GM04503 (cell line): ENCODE measurements at regions not wholly inside any gene's neighbourhood (a gene's known extent, or its start where the extent isn't known, plus 50 kb on each side); places are given as distances from the start of the nearest gene placed in this dataset.

Experiments
- DNase-seq: peaks from one replicate; pipeline ENCODE4 v3.0.0-alpha.2; 2012; ENCODE audit warnings: low read depth

DNA sequence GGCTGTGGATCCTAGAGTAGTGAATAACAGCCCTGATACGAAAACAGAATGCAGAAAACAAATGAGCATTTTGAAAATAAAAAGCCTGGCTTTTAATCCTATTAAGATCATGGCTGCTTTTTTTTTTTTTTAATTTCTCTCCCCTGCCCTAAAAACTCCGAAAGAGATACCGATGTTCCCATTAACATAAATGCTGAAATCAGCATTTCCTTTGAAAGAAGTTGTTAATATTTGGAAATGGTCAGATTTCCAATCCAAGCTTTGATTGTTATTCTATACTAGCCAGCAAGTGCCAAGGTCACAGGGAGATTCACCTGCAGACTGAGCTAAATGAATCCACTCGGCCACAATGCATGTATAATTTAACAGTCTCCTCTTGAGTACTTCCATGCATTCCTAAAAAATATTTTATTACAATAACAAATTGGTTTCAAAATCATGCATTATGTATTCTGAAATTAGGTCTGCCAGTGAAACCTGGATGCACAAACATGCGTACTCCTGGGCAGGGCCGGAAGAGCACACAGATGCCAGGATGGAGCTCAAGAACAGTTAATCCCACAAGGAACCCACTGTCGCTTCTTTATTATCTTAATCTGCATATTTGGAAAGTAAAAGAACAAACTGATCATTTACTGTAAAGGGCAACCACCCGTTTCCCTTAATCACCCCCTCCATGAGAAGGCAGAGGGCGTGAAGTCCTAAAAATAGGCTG lies 521.5 kb upstream of the ZFHX3 start:
- no peak for DNase-seq

DNA sequence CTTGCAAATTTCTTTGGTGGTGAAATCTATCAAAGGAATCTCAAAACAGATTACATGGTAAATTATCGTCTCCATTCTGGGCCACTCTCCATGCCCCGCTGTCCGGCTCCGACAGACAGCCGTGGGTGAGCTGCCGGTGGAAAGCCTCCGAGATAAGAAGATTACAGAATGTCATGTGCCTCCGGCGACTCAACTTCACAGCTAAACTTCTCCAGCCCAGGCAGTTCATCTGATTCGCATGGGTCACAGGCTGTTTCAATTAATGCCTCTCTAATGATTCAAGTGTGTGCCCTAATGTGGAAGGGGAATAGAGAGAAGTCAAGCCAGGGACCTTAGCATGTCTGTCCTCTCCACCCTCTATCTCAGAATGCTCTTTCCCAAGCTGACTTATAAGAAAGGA lies 520.8 kb upstream of the ZFHX3 start:
- no peak for DNase-seq

DNA sequence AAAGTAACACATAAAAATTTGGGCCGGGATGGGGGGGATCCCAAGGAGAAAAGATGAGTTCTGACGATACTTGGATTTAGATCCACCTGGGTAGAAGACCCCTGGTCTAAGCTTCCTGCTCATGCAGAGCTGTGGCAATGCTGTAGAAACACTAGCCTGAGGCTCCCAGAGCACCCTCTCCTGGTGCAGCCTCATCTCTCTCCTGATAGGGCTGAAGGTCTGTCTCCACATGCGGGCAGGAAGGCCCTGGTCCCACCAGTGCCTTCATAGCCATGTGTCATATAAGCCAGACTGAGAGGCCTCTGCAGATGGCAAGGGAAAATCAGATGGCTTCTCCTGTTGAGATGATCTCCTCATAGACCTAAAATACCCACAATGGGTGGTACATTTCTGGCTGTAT lies 518.0 kb upstream of the ZFHX3 start:
- no peak for DNase-seq

DNA sequence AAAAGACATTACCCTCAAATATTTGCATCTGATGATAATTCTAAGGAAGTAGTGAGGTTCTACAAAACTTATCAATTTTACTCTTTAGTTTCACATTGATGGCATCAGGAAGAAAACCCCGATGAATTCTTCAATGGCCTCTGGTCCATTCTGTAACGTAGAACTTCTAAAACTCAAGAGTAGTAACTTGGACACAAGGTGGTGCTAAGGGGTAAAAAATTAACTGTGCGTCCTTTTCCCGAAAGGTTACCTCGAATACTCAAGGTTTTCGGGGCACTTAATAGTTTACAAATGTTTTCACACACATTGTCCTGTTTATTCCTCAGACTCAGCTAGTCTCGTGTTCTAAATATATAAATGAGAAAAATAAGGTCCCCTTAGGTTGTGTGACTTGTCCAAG lies 517.3 kb upstream of the ZFHX3 start:
- DNase-seq: no peak

DNA sequence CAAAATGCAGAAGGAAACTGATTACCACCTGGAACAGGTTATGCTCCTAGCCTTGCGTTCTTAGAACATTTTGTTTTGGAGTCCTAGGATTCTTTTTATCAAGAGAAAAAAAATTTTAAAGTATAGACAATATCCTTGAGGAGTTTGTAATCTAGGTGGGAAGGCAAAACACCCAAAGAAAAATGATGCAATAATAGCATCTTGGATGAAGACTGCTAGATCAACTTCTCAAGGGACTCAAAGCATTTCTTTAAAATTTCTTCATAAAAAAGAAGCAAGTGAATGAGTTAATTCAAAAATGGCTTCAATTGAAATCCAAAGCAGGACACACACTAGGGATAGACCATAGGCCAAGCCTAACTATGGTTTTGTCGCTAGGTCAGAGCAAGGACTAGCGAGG lies 515.8 kb upstream of the ZFHX3 start:
- DNase-seq: no peak

DNA sequence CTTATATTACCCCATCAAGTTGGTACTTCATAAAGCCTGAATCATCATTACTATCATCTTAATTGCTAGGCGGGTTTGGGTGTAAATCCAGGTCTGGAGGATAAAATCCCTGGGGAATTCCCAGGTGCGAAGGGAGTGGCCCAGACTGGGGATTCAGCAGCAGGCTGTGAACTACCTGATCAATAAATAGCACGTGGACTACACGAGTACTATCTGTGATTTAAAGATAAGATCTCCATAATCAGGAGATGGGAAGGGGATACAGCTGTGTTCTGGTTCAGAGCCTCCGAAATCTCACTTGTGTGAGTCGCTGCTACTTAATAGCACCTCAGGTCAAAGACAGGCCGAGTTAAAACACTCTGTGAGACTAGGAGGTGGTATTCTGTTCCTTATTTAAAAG lies 512.6 kb upstream of the ZFHX3 start:
- DNase-seq: no peak

DNA sequence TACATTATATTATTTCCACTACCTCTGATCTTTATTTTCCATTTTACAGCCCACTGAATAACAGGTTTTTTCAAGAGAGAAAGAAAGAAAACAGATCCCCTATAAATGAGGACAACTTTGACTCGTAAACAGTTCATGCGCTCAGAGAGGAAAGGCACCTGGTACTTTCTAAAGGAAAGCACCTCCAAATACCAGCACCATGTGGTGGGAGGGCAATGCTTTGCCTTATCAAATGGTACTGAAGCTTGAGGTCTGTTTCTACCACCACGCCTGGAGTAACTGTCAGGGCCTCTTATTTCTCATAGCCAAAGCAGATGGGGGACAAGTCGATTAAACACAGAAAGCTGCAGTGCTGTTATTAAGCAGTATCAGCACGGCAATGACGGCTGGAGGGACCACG lies 510.3 kb upstream of the ZFHX3 start:
- no peak for DNase-seq

DNA sequence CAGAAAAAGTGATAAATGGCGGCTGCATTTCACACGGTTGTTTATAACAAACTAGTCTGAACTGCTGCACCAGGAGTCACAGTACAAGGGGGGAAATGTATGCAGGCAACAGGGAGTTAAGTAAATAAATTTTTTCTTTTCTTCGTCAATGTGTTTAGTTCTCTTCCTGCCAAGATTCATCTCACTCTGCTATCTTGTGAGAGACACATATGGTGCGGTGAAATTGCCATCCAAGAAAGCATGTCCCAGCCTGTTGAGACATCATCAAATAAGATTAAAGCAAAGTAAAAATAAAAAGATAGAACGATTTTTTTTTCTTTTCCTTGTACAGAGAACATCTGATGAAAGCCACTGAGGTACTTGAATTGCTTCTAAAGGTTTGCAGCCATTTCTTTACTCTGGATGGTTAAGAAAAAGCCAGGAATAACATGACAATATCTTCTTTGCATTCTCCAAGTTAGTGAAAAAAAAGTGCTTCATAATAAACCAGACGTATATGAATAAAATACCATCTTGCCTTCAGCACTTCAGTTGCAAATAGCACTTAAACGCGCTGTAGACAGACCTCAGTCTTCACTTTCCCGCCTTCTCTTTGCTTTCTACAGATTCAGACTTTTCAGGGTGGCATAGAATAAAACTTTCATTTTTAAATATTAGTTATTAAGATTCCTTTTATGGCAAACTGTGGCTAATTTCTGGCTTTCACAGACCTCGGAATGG lies 506.2 kb upstream of the ZFHX3 start:
- DNase-seq: no peak

DNA sequence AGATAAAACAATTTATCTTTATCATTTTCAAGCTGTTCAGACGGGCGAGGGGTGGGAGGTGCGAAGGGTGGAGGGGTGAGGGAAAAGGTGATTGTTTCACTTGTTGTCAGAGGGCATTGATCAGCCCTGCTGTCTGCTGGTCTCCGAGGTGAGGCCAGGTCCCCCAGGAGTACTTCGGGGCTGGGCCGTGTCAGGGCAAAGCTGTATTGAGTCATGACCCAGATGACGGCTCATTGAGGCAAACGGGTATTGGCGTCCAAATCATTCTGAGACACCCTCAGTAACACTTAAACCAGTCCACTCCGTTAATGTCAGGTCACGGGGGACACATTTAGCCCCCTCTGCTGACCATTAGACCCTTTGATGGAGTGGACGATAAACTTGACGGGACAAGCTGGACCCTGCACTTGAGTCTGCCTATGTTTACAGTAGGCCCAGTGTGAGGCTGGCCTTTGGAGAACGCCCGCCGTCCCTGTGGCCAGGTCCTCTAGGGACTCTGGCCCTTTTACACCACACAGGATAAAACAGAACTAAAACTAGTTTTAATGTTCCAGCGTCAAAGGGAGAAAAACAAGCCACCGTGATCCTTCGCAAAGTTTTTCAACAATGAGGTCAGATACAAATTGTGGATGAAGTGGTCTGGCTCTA lies 502.2 kb upstream of the ZFHX3 start:
- no peak for DNase-seq

DNA sequence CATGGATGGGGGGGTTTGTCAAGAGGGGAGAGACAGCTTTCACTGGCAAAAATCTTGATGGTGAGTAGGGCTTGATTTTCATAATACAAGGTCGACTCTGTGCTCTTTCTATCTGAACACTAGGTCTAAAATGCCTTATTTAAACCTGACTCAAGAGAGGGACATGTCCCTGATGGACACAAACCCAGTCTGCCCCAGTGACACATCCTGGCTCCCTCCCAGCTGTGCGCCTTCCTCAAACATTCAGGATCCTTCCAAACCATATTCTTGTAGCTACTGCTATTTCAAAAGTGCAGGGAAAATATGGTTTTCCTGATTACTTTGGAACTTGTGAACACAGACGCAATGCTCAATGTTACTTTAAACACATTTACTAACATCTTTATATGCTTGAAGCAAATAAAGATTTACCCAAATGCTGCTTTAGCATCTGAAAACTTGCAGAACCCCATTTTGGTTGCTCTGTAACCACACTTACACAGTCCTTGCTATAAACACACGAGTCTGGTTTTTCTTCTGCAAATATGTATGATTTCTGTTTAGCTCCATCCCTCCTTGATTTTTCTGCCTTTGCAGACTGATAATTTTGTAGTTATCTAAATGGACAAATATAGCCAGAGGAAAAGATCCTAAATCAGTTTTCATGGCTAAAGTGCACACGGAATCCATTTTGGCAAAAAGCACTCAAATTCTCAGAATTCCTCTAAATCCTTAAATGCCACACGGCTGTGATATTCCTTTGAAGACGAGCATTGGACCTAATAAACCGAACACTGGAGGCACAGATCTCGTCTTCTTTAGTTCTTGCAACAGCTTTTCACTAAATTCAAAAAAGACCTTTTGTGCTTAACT lies 499.9 kb upstream of the ZFHX3 start:
- DNase-seq: no peak

DNA sequence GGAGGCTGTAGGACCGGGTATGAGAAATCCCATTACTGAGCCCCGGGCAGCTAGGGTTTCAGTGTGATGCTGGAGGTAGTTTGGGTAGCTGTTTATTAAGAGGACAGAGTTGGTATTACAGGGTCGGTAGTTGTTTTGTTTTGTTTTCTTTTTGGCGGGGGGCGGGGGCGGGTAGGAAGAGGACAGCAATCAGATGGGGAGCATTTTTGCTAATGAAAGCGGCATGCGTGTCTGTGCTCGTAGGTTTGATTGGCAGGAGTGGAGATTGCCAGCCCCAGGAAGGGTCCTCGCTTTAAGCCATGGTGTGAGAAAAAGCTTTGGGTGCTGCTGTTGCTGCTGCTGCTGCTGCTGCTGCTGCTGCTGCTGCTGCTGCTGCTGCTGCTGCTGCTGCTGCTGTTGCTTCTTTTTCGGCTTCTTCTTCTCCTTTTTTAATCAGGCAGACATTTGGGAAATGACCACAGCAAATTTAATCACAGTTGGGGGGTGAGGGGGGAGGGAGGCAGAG lies 498.5 kb upstream of the ZFHX3 start:
- DNase-seq: no peak

DNA sequence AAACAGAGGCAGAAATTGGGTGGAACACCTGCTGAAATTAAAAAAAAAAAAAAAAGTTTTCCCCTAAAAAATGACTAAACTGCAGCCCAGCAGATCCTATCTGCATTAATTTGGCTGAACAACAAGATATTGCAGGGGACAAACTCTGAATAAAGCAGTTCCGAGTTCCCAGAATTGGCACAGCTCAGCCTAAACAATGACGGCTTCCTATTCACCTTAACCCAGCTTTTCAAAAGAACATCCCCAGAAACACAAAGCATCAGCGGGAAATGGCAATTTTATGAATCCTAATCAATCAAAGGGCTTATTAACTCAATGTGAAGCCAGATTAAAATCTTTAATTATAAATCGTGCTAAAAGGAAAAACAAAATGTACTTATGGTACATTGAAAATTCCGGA lies 497.8 kb upstream of the ZFHX3 start:
- DNase-seq: no peak

DNA sequence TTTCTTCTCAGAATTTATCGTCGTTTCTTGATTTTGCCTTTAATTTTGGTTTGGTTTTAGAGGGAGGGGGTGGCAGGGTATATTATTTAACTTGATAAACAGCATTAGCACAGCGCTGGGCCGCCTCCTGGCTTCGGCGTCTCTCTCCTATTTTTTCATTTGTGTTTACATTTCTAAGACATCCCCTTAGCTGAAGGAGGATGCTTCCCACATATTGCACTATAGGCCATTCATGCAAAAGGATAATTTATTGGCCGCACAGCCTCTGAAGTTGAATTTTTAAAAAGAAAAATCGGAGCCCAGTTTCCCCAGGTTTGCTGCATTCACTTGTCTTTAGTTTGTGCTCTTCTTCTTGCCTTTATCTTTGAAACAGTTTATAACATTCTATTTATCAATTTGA lies 497.4 kb upstream of the ZFHX3 start:
- no peak for DNase-seq

DNA sequence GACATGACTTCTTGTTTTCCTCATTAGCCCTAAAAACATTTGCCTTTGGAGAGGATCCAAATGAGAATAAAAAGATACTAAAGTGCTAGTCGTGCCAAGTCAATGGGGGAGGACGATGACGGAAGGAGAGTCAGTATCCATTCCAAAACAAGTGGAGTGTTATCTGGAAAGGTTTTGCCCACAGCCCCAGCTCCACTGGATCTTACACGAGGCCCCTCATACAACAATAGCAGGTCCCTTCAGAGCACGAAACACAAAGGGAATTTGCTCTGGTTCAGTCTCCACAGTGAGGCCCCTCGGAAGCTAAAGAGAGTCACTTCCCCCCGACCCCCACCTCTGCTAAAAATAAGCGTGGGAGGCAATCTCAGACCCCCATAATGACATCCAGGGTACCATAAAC lies 496.9 kb upstream of the ZFHX3 start:
- DNase-seq: no peak

DNA sequence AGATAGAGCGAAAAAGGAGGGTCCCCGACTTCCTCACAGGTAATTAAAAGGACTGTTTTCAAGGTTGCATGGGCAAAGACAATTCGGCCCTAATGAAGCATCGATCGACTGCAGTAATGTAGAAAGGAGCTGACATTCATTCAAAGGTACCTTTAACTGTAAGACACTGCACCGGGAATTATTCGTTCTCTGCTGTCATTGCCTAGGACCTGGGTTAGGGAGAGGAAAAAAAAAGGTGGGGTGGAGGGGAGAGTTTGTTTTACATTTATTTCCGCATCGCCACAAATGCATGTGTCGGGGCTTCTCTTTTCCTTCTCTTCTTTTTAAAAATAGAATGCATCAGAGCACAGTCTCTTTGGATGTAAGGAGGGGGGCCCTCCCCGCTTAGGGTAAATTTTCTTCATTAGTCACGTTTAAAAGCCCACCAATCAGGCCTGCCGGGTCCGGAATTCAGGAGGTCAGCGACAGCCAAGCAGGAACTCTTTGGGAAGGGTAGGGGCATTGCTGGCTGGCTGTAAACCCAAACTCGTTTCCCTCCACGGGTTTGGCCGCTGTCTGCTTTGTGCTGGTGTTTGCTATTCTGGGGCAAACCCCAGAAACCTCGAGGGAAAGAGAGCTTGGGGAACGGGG lies 496.2 kb upstream of the ZFHX3 start:
- no peak for DNase-seq

DNA sequence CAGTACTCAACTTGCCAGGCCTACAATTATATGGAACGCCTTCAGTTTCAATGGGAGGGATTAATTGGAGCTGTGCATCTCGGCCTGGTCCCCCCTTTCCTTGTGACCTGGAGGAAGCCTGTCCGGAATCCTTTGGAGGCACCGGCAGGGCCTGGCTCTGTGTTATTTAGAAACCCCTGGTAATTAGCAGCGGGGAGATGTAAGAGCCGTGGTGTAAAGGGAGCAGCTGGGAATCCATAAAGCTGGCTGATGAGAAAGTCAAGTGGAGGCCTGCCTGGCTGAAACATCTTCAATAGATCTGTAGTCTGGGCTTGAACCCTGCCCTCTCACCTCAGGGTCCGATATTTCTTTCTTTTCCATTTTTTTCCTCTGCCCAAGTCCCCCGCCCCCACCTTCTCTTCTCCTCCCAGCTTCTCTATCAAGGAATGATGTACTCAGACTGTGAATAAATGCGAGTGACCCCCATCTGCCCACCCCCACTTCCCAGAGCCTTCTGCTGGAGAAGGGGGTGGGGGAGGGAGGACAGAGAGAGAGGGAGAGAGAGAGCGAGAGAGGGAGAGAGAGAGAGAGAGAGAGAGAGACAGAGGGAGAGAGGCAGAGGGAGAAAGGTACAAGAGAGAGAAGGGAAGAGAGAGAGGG lies 495.5 kb upstream of the ZFHX3 start:
- no peak for DNase-seq

DNA sequence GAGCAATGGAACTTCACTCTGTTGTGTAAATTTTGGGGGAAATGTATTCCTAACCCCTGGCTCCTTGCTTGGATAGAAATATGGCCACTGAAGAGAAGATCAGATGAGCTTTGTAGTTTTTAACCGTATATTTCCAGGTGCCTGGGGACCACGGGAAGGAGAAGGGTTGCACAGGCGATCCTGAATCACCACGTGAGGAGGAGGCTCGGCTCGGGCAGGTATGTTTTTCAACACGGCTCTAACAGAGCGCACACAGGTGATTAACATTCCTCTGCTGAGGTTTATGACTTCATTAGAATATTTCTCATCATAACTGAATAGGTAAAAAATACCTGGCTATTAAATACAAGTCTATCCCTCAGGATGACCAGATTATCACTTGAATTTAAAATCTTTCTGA lies 495.0 kb upstream of the ZFHX3 start:
- DNase-seq: no peak

DNA sequence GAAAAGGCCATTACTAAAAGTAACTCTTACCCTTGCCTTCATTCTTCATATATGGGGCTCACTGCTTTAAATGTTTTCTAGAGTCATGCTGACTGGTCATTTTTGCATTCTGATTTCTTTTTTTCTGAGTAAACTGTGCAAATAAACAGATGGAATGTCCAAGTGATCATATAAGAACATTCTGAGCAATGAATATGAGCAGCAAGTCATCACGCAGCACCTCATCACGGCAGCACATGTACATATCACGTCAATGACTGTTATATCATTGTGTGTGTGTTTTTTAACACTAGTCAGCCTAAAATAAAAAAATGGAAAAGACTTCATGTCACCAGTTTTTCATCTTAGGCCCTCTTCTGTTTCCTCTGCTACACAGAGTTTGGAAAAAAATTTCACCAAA lies 490.0 kb upstream of the ZFHX3 start:
- no peak for DNase-seq

DNA sequence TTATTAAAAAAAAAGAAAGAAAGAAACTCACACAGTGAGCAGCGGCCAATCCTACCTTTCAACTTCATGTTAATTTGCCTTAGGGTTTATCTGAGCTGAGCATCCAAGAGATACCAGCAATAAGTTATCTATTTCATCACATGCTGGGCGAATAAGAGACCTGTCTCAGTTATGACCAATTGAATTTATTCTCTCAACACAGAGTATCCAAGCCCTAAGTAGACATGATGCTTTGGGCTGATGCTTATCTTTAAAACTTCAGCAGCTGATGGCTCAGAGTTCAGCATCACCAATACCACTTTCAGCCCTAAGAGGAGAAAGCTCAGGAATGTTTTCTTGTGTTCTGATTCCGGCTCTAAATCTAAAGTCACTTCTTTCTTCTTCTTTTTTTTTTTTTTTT lies 489.0 kb upstream of the ZFHX3 start:
- DNase-seq: no peak

DNA sequence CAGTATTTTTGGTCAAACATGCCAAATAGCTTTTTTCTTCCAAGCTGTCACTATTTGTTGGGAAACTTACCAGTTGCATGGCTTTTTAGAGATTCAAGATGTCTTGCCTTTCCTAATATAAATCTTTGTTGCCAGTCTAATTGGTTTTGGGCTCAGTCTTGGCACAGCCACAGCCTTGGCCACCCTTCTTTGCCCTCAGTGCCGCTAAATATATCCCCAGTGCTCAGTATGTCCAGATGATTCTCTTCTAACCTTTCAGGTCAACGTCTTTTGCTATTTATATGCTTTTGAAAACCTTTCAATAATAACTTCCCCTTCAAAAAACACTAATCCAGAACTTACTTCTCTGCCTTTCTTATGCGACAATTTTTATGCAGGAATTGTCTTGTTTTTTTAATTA lies 483.1 kb upstream of the ZFHX3 start:
- DNase-seq: no peak

DNA sequence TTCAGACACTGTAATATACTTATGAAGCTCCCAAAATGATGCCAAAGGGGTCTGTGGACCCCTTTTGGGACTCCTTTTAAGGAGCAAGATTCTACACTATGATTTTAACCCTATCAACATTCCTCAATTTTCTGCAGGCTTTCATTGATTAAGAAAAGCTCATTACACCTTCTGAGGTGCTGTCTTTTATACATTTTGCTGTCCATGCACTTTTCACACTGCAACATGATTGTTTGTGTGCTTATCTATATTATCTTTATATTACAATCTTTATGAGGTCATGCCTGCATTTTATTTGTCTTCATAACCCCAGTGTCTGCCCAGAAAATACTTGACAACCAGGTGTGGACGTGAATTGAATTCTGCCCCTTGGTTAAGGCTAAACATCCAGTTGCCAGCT lies 482.6 kb upstream of the ZFHX3 start:
- DNase-seq: no peak
